ENCODE measurements at regions not wholly inside any gene's neighbourhood (a gene's known extent, or its start where the extent isn't known, plus 50 kb on each side); places are given as distances from the start of the nearest gene placed in this dataset.

GRCh38 chr1:234920136-234920842 lies 208.3 kb downstream of the TOMM20 start:
- TF ChIP-seq CTCF (IDR thresholded peaks at IDR 0.05; ENCODE audit: low read length): no peak
- TF ChIP-seq EZH2 (IDR thresholded peaks at IDR 0.05; ENCODE audit: borderline replicate concordance, low read length): no peak
